HG02938 (cell line): ENCODE measurements at regions not wholly inside any gene's neighbourhood (a gene's known extent, or its start where the extent isn't known, plus 50 kb on each side); places are given as distances from the start of the nearest gene placed in this dataset.

Experiments
- ATAC-seq: cut with Tn5 transposase; IDR thresholded peaks from one replicate; pipeline ENCODE4 v1.9.1; 2021; ENCODE audit warnings: mild to moderate bottlenecking, moderate library complexity; ENCODE audit not compliant: unreplicated experiment

- ATAC-seq = no peak
These were observed 703.0 kb upstream of the ZNF385D start for GRCh38 chr3:22453906-22454535.

- no peak for ATAC-seq
These were observed 719.0 kb upstream of the ZNF385D start for GRCh38 chr3:22469995-22470394.

GRCh38 chr3:22471557-22471956 is 720.5 kb upstream of the ZNF385D start:
- no peak for ATAC-seq

GRCh38 chr3:22474706-22475445 is 723.9 kb upstream of the ZNF385D start:
- ATAC-seq = no peak

- ATAC-seq = no peak
These were observed 724.7 kb upstream of the ZNF385D start for GRCh38 chr3:22475665-22476240.

GRCh38 chr3:22476976-22477375 is 726.0 kb upstream of the ZNF385D start:
- no peak for ATAC-seq

- ATAC-seq = no peak
These were observed 717.2 kb upstream of the UBE2E2 start for GRCh38 chr3:22485954-22486353.

- no peak for ATAC-seq
These were observed 712.4 kb upstream of the UBE2E2 start for GRCh38 chr3:22490747-22491146.

- ATAC-seq = no peak
These were observed 711.8 kb upstream of the UBE2E2 start for GRCh38 chr3:22491344-22491743.

- no peak for ATAC-seq
These were observed 710.8 kb upstream of the UBE2E2 start for GRCh38 chr3:22492342-22492741.

- no peak for ATAC-seq
These were observed 707.9 kb upstream of the UBE2E2 start for GRCh38 chr3:22495241-22495640.

- ATAC-seq = no peak
These were observed 707.3 kb upstream of the UBE2E2 start for GRCh38 chr3:22495791-22496190.

GRCh38 chr3:22496641-22497040 is 706.5 kb upstream of the UBE2E2 start:
- ATAC-seq = no peak

- no peak for ATAC-seq
These were observed 696.3 kb upstream of the UBE2E2 start for GRCh38 chr3:22506871-22507270.

- ATAC-seq = no peak
These were observed 695.4 kb upstream of the UBE2E2 start for GRCh38 chr3:22507709-22508108.

- no peak for ATAC-seq
These were observed 679.2 kb upstream of the UBE2E2 start for GRCh38 chr3:22523925-22524324.

GRCh38 chr3:22526266-22526837 is 676.8 kb upstream of the UBE2E2 start:
- ATAC-seq = no peak

- no peak for ATAC-seq
These were observed 666.6 kb upstream of the UBE2E2 start for GRCh38 chr3:22536541-22536940.

- no peak for ATAC-seq
These were observed 665.6 kb upstream of the UBE2E2 start for GRCh38 chr3:22537560-22537959.

GRCh38 chr3:22542311-22542710 is 660.8 kb upstream of the UBE2E2 start:
- ATAC-seq = no peak

- no peak for ATAC-seq
These were observed 647.2 kb upstream of the UBE2E2 start for GRCh38 chr3:22555753-22556435.
